ENCODE measurements at regions not wholly inside any gene's neighbourhood (a gene's known extent, or its start where the extent isn't known, plus 50 kb on each side); places are given as distances from the start of the nearest gene placed in this dataset.

DNA sequence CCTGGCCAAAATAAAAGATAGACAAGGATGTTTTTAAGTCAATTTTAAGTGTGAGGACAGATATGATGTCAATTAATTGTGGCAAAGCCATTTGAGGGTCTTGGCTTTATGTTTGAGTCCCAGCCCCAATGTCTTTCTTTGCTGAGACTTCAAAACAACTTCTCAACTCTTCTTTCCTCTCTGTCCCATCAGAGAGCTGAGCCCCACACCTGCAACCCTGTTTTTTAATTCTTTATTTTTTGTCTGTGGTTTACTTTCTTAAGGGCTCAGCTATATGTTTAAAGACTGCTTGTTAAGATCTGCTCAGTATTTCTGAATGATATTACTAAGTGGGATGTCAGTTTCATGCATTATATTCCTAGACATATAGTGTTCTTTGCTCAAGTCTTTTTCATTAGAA lies 164.3 kb downstream of the HS3ST1 start:
- TF ChIP-seq KLF10 (tag by site-specific recombination; IDR thresholded peaks at IDR 0.05) (no peak), ZNF174 (tag by site-specific recombination; IDR thresholded peaks at IDR 0.05) (no peak), MYNN (tag by site-specific recombination; IDR thresholded peaks at IDR 0.05; ENCODE audit: borderline replicate concordance) (no peak), ZNF121 (tag by site-specific recombination; IDR thresholded peaks at IDR 0.05) (no peak), ZNF133 (tag by site-specific recombination; IDR thresholded peaks at IDR 0.05) (no peak), PRDM1 (tag by site-specific recombination; IDR thresholded peaks at IDR 0.05) (no peak)
- TF ChIP-seq, protein P1, sequence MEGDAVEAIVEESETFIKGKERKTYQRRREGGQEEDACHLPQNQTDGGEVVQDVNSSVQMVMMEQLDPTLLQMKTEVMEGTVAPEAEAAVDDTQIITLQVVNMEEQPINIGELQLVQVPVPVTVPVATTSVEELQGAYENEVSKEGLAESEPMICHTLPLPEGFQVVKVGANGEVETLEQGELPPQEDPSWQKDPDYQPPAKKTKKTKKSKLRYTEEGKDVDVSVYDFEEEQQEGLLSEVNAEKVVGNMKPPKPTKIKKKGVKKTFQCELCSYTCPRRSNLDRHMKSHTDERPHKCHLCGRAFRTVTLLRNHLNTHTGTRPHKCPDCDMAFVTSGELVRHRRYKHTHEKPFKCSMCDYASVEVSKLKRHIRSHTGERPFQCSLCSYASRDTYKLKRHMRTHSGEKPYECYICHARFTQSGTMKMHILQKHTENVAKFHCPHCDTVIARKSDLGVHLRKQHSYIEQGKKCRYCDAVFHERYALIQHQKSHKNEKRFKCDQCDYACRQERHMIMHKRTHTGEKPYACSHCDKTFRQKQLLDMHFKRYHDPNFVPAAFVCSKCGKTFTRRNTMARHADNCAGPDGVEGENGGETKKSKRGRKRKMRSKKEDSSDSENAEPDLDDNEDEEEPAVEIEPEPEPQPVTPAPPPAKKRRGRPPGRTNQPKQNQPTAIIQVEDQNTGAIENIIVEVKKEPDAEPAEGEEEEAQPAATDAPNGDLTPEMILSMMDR (tag by site-specific recombination; IDR thresholded peaks at IDR 0.05): no peak
